ENCODE measurements at regions not wholly inside any gene's neighbourhood (a gene's known extent, or its start where the extent isn't known, plus 50 kb on each side); places are given as distances from the start of the nearest gene placed in this dataset.

- peaks cover 0 to 3% of the 10 kb centered on the region in 2 experiments; a peak in 1 of 4 replicates for H3K9me3 ChIP-seq (ENCODE audit: insufficient read depth in 2 of 2, low read depth in 1 of 2, low read length in 1 of 2)
- 93% methylated on average over 30 of the region's 30 CpGs; no CpG with 5 or more reads in 1 of the 2 experiments for WGBS, 2 experiments (ENCODE audit: extremely low coverage in 1 of 2, insufficient coverage in 1 of 2, insufficient read length in 1 of 2, insufficient replicate concordance in 2 of 2, low coverage in 1 of 2, low lambda C conversion rate in 2 of 2, missing lambda C conversion rate in 1 of 2)
- no peaks in the 10 kb centered on the region for H3K36me3 ChIP-seq (ENCODE audit: control insufficient read depth in 2 of 4, insufficient read depth in 4 of 4, low read length in 3 of 4)
- no peak for TF ChIP-seq NANOG (IDR thresholded peaks at IDR 0.05; ENCODE audit: insufficient read depth, low read depth, low read length, poor library complexity, severe bottlenecking)
- TF ChIP-seq TAF7 (optimal IDR thresholded peaks at IDR 0.05; ENCODE audit: borderline replicate concordance, low read depth, low read length) = no peak
- TF ChIP-seq HDAC6 (IDR thresholded peaks at IDR 0.05; ENCODE audit: low read depth, low read length) = no peak
- no peak for TF ChIP-seq BRCA1 (IDR thresholded peaks at IDR 0.05; ENCODE audit: low read depth, low read length)
- TF ChIP-seq SRF (IDR thresholded peaks at IDR 0.05; ENCODE audit: low read depth, low read length) = no peak
- no peak for TF ChIP-seq SP1 (IDR thresholded peaks at IDR 0.05; ENCODE audit: low read depth, low read length)
- no peak for TF ChIP-seq CTBP2 (IDR thresholded peaks at IDR 0.05; ENCODE audit: borderline replicate concordance, insufficient read depth, insufficient read length, low read length)
- no peak for TF ChIP-seq RXRA (IDR thresholded peaks at IDR 0.05; ENCODE audit: insufficient read depth, low read depth, low read length)
- TF ChIP-seq ATF3 (IDR thresholded peaks at IDR 0.05; ENCODE audit: insufficient read depth, low read depth, low read length) = no peak
- no peak for TF ChIP-seq BACH1 (IDR thresholded peaks at IDR 0.05; ENCODE audit: low read length)
- TF ChIP-seq KDM4A (IDR thresholded peaks at IDR 0.05; ENCODE audit: low read depth, low read length, severe bottlenecking) = no peak
Observed at GRCh38 chr6:170051229-170052172, 239.4 kb downstream of the DLL1 start.

More at GRCh38 chr6:170051229-170052172, 239.4 kb downstream of the DLL1 start:
- no peak overlapping the region for H2BK120ac ChIP-seq (replicated peaks; ENCODE audit: low read depth, low read length)
- no peak overlapping the region for H3K4ac ChIP-seq (replicated peaks; ENCODE audit: insufficient read length, low read depth, low read length)
- CTCF ChIA-PET (ENCODE audit: partially characterized antibody) = no interaction called here
- no peaks in the 10 kb centered on the region; a peak in 1 of 7 replicates for H3K4me1 ChIP-seq (replicated peaks in 1 of 4; ENCODE audit: control insufficient read depth in 3 of 4, insufficient read depth in 4 of 4, low read length in 3 of 4)
- H2BK12ac ChIP-seq (ENCODE audit: low read depth, low read length) = peak overlapping the region; percentile 39; the same call in 1 of the 2 replicates
- H3K23me2 ChIP-seq (ENCODE audit: low read depth, low read length) = no peaks in the 10 kb centered on the region
- H3K79me2 ChIP-seq (ENCODE audit: control insufficient read depth in 1 of 2, insufficient read depth in 2 of 2, low read length in 2 of 2) = no peaks in the 10 kb centered on the region
- H2AFZ ChIP-seq (ENCODE audit: low read length) = no peak overlapping the region
- H4K20me1 ChIP-seq (replicated peaks in 1 of 2; ENCODE audit: control insufficient read depth in 1 of 2, insufficient read depth in 2 of 2, low read length in 2 of 2) = no peaks in the 10 kb centered on the region
- H2BK5ac ChIP-seq (ENCODE audit: low read depth, low read length) = no peak overlapping the region
- H3K23ac ChIP-seq (ENCODE audit: insufficient read length) = no peak overlapping the region
- H4K91ac ChIP-seq (replicated peaks; ENCODE audit: insufficient read length, low read length) = peak overlapping the region; percentile 55
- H3K4me3 ChIP-seq (ENCODE audit: extremely low read depth in 1 of 4, insufficient read depth in 2 of 4, low read depth in 3 of 4, low read length in 4 of 4) = no peak overlapping the region
- DNase-seq (ENCODE audit: low read depth in 1 of 2, low spot score in 2 of 2) (no peak), FAIRE-seq (no peak)
- H3K79me1 ChIP-seq (ENCODE audit: low read depth, low read length) = no peaks in the 10 kb centered on the region
- no peak overlapping the region for H3K4me2 ChIP-seq (ENCODE audit: insufficient read depth in 1 of 2, low read depth in 2 of 2, low read length in 2 of 2)
- no peak overlapping the region for H3K27ac ChIP-seq (ENCODE audit: low read depth, low read length)
- H2AK5ac ChIP-seq (ENCODE audit: low read depth, low read length) = no peak overlapping the region
- H2BK15ac ChIP-seq (ENCODE audit: low read length) = no peak overlapping the region
- H4K5ac ChIP-seq (ENCODE audit: insufficient read length, low read depth, low read length) = no peak overlapping the region
- no peak overlapping the region for H3K9ac ChIP-seq (replicated peaks in 1 of 4; ENCODE audit: extremely low read depth in 1 of 4, low read depth in 3 of 4, low read length in 3 of 4)
- H4K8ac ChIP-seq (ENCODE audit: extremely low read depth, insufficient read depth, low read length) = no peak overlapping the region
- H2BK20ac ChIP-seq (ENCODE audit: low read length) = no peak overlapping the region
- no peaks in the 10 kb centered on the region for H3K27me3 ChIP-seq (replicated peaks in 1 of 4; ENCODE audit: control insufficient read depth in 3 of 4, extremely low read depth in 1 of 4, insufficient read depth in 3 of 4, low read length in 3 of 4)
- POLR2A ChIA-PET (ENCODE audit: partially characterized antibody) = no interaction called here
- no peak overlapping the region; the same call in 1 of the 2 replicates for H3K18ac ChIP-seq (ENCODE audit: extremely low read depth, low read length)
- no peak overlapping the region for H3K14ac ChIP-seq (ENCODE audit: insufficient read length)
- no peak overlapping the region for H3K56ac ChIP-seq (replicated peaks; ENCODE audit: insufficient read length, low read depth, low read length)

Measured in H1 (cell line).